H9 (cell line): ENCODE measurements at regions not wholly inside any gene's neighbourhood (a gene's known extent, or its start where the extent isn't known, plus 50 kb on each side); places are given as distances from the start of the nearest gene placed in this dataset.

Source experiments
- DNase-seq: peaks from one replicate; pipeline ENCODE4 v3.0.0-alpha.2; 2017
- H2AFZ ChIP-seq: one replicate; pipeline ENCODE4 v1.6.1; 2013; ENCODE audit warnings: mild to moderate bottlenecking, low read length, control low read depth, moderate library complexity
- H2AK5ac ChIP-seq: 2 replicates; pipeline ENCODE4 v1.6.1; 2013; ENCODE audit warnings: low read length, control low read depth, mixed read lengths; ENCODE audit not compliant: insufficient read length
- H2BK120ac ChIP-seq: one replicate; pipeline ENCODE4 v1.6.1; 2013; ENCODE audit warnings: low read depth, mild to moderate bottlenecking, low read length, control low read depth, inconsistent platforms; ENCODE audit not compliant: poor library complexity, severe bottlenecking
- H2BK12ac ChIP-seq: 2 replicates; pipeline ENCODE4 v1.6.1; 2013; ENCODE audit warnings: low read length, control low read depth, mixed read lengths, low read depth; ENCODE audit not compliant: insufficient read length
- H2BK15ac ChIP-seq: 2 replicates; pipeline ENCODE4 v1.6.1; 2013; ENCODE audit warnings: low read depth, low read length, control low read depth
- H2BK20ac ChIP-seq: one replicate; pipeline ENCODE4 v1.6.1; 2013; ENCODE audit warnings: low read depth, mild to moderate bottlenecking, low read length, control low read depth, inconsistent platforms; ENCODE audit not compliant: poor library complexity, severe bottlenecking
- H2BK5ac ChIP-seq: 2 replicates; pipeline ENCODE4 v1.6.1; 2013; ENCODE audit warnings: low read length, control low read depth, mixed read lengths; ENCODE audit not compliant: insufficient read length
- H3K14ac ChIP-seq: 2 replicates; pipeline ENCODE4 v1.6.1; 2013; ENCODE audit warnings: low read length, control low read depth; ENCODE audit not compliant: insufficient read depth
- H3K18ac ChIP-seq: 2 replicates; pipeline ENCODE4 v1.6.1; 2013; ENCODE audit warnings: low read depth, mild to moderate bottlenecking, mixed read lengths, low read length, control low read depth; ENCODE audit not compliant: insufficient read length
- H3K23ac ChIP-seq: 2 replicates; pipeline ENCODE4 v1.6.1; 2013; ENCODE audit warnings: low read length, control low read depth, mixed read lengths, low read depth; ENCODE audit not compliant: insufficient read length
- H3K23me2 ChIP-seq: 2 replicates; pipeline ENCODE4 v1.6.1; 2013; ENCODE audit warnings: low read depth, mild to moderate bottlenecking, mixed read lengths, low read length, control low read depth; ENCODE audit not compliant: insufficient read length, poor library complexity, severe bottlenecking
- H3K27ac ChIP-seq: 2 replicates; pipeline ENCODE4 v1.5.1; 2013; ENCODE audit warnings: low read length, control low read depth, mixed read lengths, low read depth; ENCODE audit not compliant: insufficient read length
- H3K27me3 ChIP-seq: 2 replicates; pipeline ENCODE4 v1.6.1; 2013; ENCODE audit warnings: low read length, control low read depth, inconsistent platforms; ENCODE audit not compliant: insufficient read depth
- H3K4ac ChIP-seq: 2 replicates; pipeline ENCODE4 v1.6.1; 2013; ENCODE audit warnings: low read depth, mild to moderate bottlenecking, control low read depth, inconsistent platforms, low read length, moderate library complexity
- H3K4me1 ChIP-seq: 2 replicates; pipeline ENCODE4 v1.6.1; 2013; ENCODE audit warnings: low read length, control low read depth, inconsistent platforms; ENCODE audit not compliant: insufficient read depth
- H3K4me2 ChIP-seq: 2 replicates; pipeline ENCODE4 v1.6.1; 2013; ENCODE audit warnings: low read length, control low read depth, mixed read lengths; ENCODE audit not compliant: insufficient read length, insufficient read depth
- H3K56ac ChIP-seq: 2 replicates; pipeline ENCODE4 v1.6.1; 2013; ENCODE audit warnings: low read depth, mild to moderate bottlenecking, mixed read lengths, low read length, control low read depth; ENCODE audit not compliant: insufficient read length
- H3K79me1 ChIP-seq: 2 replicates; pipeline ENCODE4 v1.6.1; 2013; ENCODE audit warnings: low read depth, mild to moderate bottlenecking, moderate library complexity, low read length, control low read depth, inconsistent platforms; ENCODE audit not compliant: insufficient read depth, poor library complexity, severe bottlenecking
- H3K79me2 ChIP-seq: 2 replicates; pipeline ENCODE4 v1.6.1; 2013; ENCODE audit warnings: low read length, control low read depth, inconsistent platforms; ENCODE audit not compliant: insufficient read depth
- H3K9ac ChIP-seq: 2 replicates; pipeline ENCODE4 v1.6.1; 2013; ENCODE audit warnings: low read length, control low read depth, mixed read lengths; ENCODE audit not compliant: insufficient read length; ENCODE audit errors: extremely low read depth
- H3K9me3 ChIP-seq: one replicate; pipeline ENCODE4 v1.6.1; 2013; ENCODE audit warnings: low read depth, low read length, inconsistent platforms; ENCODE audit not compliant: control insufficient read depth
- H3T11ph ChIP-seq: one replicate; pipeline ENCODE4 v1.6.1; 2013; ENCODE audit warnings: mild to moderate bottlenecking, low read length, control low read depth, inconsistent platforms
- H4K20me1 ChIP-seq: one replicate; pipeline ENCODE4 v1.6.1; 2013; ENCODE audit not compliant: control insufficient read depth, insufficient read length, insufficient read depth
- H4K5ac ChIP-seq: 2 replicates; pipeline ENCODE4 v1.6.1; 2013; ENCODE audit warnings: low read depth, mild to moderate bottlenecking, mixed read lengths, low read length, control low read depth; ENCODE audit not compliant: insufficient read length
- H4K8ac ChIP-seq: replicated peaks from 2 replicates; pipeline ENCODE4 v1.6.1; 2013; ENCODE audit warnings: low read length, control low read depth, mixed read lengths, low read depth; ENCODE audit not compliant: insufficient read length
- H4K91ac ChIP-seq: 2 replicates; pipeline ENCODE4 v1.6.1; 2013; ENCODE audit warnings: low read depth, mild to moderate bottlenecking, moderate library complexity, mixed read lengths, low read length, control low read depth; ENCODE audit not compliant: insufficient read length
- H3K27ac Mint-ChIP-seq, 3 experiments: 2 replicates in 2 of 3; 3 replicates in 1 of 3; pipeline ENCODE4 v1.8.0; 2020 to 2021; ENCODE audit warnings: mixed read lengths in 3 of 3, mild to moderate bottlenecking in 1 of 3, moderate library complexity in 1 of 3
- H3K27me3 Mint-ChIP-seq: 2 replicates; pipeline ENCODE4 v1.8.0; 2021; ENCODE audit warnings: low read depth, mild to moderate bottlenecking, moderate library complexity, mixed read lengths
- H3K36me3 Mint-ChIP-seq, 3 experiments: 2 replicates in 2 of 3; 3 replicates in 1 of 3; pipeline ENCODE4 v1.8.0; 2020 to 2021; ENCODE audit warnings: low read depth in 3 of 3, mixed read lengths in 3 of 3; ENCODE audit not compliant: insufficient read depth in 1 of 3
- H3K4me1 Mint-ChIP-seq, 2 experiments: 2 replicates each; pipeline ENCODE4 v1.8.0; 2020; ENCODE audit warnings: mixed read lengths in 2 of 2
- H3K4me3 Mint-ChIP-seq, 2 experiments: 2 replicates in 1 of 2; 3 replicates in 1 of 2; pipeline ENCODE4 v1.8.0; 2020 to 2021; ENCODE audit warnings: mild to moderate bottlenecking in 2 of 2, mixed read lengths in 2 of 2, moderate library complexity in 1 of 2
- H3K9me3 Mint-ChIP-seq, 2 experiments: 2 replicates in 1 of 2; 3 replicates in 1 of 2; pipeline ENCODE4 v1.8.0; 2020; ENCODE audit warnings: mild to moderate bottlenecking in 2 of 2, mixed read lengths in 2 of 2, moderate library complexity in 1 of 2
- CTCF ChIP-seq: fragments of 200-600 bp; sonication (generic); conservative IDR thresholded peaks from 3 replicates; pipeline ENCODE4 v1.8.0; 2021; ENCODE audit warnings: antibody characterized with exemption, mild to moderate bottlenecking
- WGBS: extraction: QIAGEN DNeasy Blood & Tissue Kit; methylation state at CpG from one replicate; pipeline ENCODE4 v1.1.7; 2013; ENCODE audit warnings: missing lambda C conversion rate, low lambda C conversion rate, mixed read lengths; ENCODE audit not compliant: insufficient read length; ENCODE audit errors: extremely low coverage; 5-methylcytosine and 5-hydroxymethylcytosine counted together

GRCh38 chr2:236639461-236640235 lies 70.0 kb downstream of the ACKR3 start:
- Histone ChIP-seq H3K27me3 (no peaks in the 10 kb centered on the region), H4K5ac (no peak overlapping the region), H2BK12ac (no peak overlapping the region), H4K20me1 (no peaks in the 10 kb centered on the region), H2AK5ac (no peak overlapping the region), H4K91ac (no peak overlapping the region), H3K4me1 (no peaks in the 10 kb centered on the region), H3K23ac (no peak overlapping the region), H3K79me1 (no peaks in the 10 kb centered on the region), H2BK5ac (no peak overlapping the region), H3K14ac (no peak overlapping the region), H3K23me2 (no peaks in the 10 kb centered on the region), H4K8ac (no peak overlapping the region), H3K4ac (no peak overlapping the region), H3K9ac (no peak overlapping the region), H3K79me2 (no peaks in the 10 kb centered on the region), H3K27ac (no peak overlapping the region), H2BK15ac (no peak overlapping the region), H3K18ac (no peak overlapping the region), H3K4me2 (no peak overlapping the region), H2BK120ac (no peak overlapping the region), H3T11ph (no peak overlapping the region), H2BK20ac (no peak overlapping the region), H2AFZ (no peak overlapping the region), H3K9me3 (no peaks in the 10 kb centered on the region), H3K56ac (no peak overlapping the region)
- Mint-ChIP-seq H3K9me3 (peaks cover 0 to 3% of the 10 kb centered on the region in 2 experiments; a peak in 3 of 5 replicates), H3K27me3 (peaks cover 9% of the 10 kb centered on the region), H3K4me1 (peaks cover 12 to 17% of the 10 kb centered on the region in 2 experiments), H3K4me3 (no peak overlapping the region), H3K36me3 (peaks cover 0 to 5% (median 0%) of the 10 kb centered on the region in 3 experiments; a peak in 1 of 7 replicates), H3K27ac (no peak overlapping the region)
- no CpG with 5 or more reads among the region's 7 CpGs for WGBS
- DNase-seq: no peak
- TF ChIP-seq CTCF: no peak
